H1 (cell line): ENCODE measurements at regions not wholly inside any gene's neighbourhood (a gene's known extent, or its start where the extent isn't known, plus 50 kb on each side); places are given as distances from the start of the nearest gene placed in this dataset.

Experiments used
- CTCF ChIA-PET: fragments of 300-600 bp; sonication (Branson Sonifier 250); formaldehyde crosslinking; loops from one replicate; lab custom pipeline; 2021; ENCODE audit not compliant: partially characterized antibody; lab: Charles Lee
- POLR2A ChIA-PET: fragments of 300-600 bp; sonication (Branson Sonifier 250); formaldehyde crosslinking; loops from one replicate; lab custom pipeline; 2021; ENCODE audit warnings: inconsistent platforms; ENCODE audit not compliant: partially characterized antibody; lab: Charles Lee
- DNase-seq, 2 experiments: peaks; one replicate each; pipeline versions ENCODE4 v3.0.0 to v3.0.0-alpha.2; 2010 to 2022; ENCODE audit warnings: low spot score in 2 of 2, low read depth in 1 of 2, mixed read lengths in 1 of 2
- FAIRE-seq: peaks from 2 replicates; lab custom pipeline; 2011; peaks lifted over from hg19 to GRCh38; lab: Jason Lieb, UNC
- H2AFZ ChIP-seq: 2 replicates; pipeline ENCODE4 v1.8.1; 2012; ENCODE audit warnings: low read length, inconsistent platforms
- H2AK5ac ChIP-seq: 2 replicates; pipeline ENCODE4 v1.6.1; 2013; ENCODE audit warnings: low read depth, low read length
- H2BK120ac ChIP-seq: replicated peaks from 2 replicates; pipeline ENCODE3; 2013; ENCODE audit warnings: low read depth, low read length, inconsistent platforms
- H2BK12ac ChIP-seq: 2 replicates; pipeline ENCODE4 v1.6.1; 2013; ENCODE audit warnings: low read depth, low read length
- H2BK15ac ChIP-seq: 2 replicates; pipeline ENCODE4 v1.6.1; 2013; ENCODE audit warnings: low read length
- H2BK20ac ChIP-seq: 2 replicates; pipeline ENCODE4 v1.6.1; 2013; ENCODE audit warnings: low read length
- H2BK5ac ChIP-seq: 2 replicates; pipeline ENCODE4 v1.6.1; 2013; ENCODE audit warnings: low read depth, low read length
- H3K14ac ChIP-seq: 2 replicates; pipeline ENCODE4 v1.6.1; 2013; ENCODE audit warnings: inconsistent platforms; ENCODE audit not compliant: insufficient read length
- H3K18ac ChIP-seq: 2 replicates; pipeline ENCODE4 v1.6.1; 2013; ENCODE audit warnings: low read length; ENCODE audit errors: extremely low read depth
- H3K23ac ChIP-seq: 2 replicates; pipeline ENCODE4 v1.6.1; 2013; ENCODE audit warnings: inconsistent platforms; ENCODE audit not compliant: insufficient read length
- H3K23me2 ChIP-seq: 2 replicates; pipeline ENCODE4 v1.6.1; 2013; ENCODE audit warnings: low read depth, low read length
- H3K27ac ChIP-seq: 2 replicates; pipeline ENCODE4 v1.6.1; 2011; ENCODE audit warnings: low read depth, low read length, inconsistent platforms
- H3K27me3 ChIP-seq, 4 experiments: replicated peaks in 1 of 4; 1 replicate in 1 of 4; 2 replicates in 3 of 4; pipeline versions ENCODE4 v1.6.1 to v1.8.1; 2011 to 2013; ENCODE audit warnings: low read length in 3 of 4, mild to moderate bottlenecking in 3 of 4, inconsistent platforms in 2 of 4, mixed read lengths in 2 of 4, moderate library complexity in 1 of 4; ENCODE audit not compliant: control insufficient read depth in 3 of 4, insufficient read depth in 3 of 4; ENCODE audit errors: extremely low read depth in 1 of 4
- H3K36me3 ChIP-seq, 4 experiments: 2 replicates each; pipeline versions ENCODE4 v1.6.1 to v1.8.1; 2011 to 2013; ENCODE audit warnings: mild to moderate bottlenecking in 4 of 4, low read length in 3 of 4, moderate library complexity in 2 of 4, control low read depth in 1 of 4, inconsistent platforms in 1 of 4; ENCODE audit not compliant: insufficient read depth in 4 of 4, control insufficient read depth in 2 of 4
- H3K4ac ChIP-seq: replicated peaks from 2 replicates; pipeline ENCODE3; 2013; ENCODE audit warnings: low read length, low read depth, mixed read lengths, inconsistent platforms; ENCODE audit not compliant: insufficient read length
- H3K4me1 ChIP-seq, 4 experiments: replicated peaks in 1 of 4; 1 replicate in 1 of 4; 2 replicates in 3 of 4; pipeline versions ENCODE4 v1.6.1 to v1.8.1; 2011 to 2013; ENCODE audit warnings: low read length in 3 of 4, inconsistent platforms in 2 of 4, mixed read lengths in 1 of 4; ENCODE audit not compliant: insufficient read depth in 4 of 4, control insufficient read depth in 3 of 4
- H3K4me2 ChIP-seq, 2 experiments: 2 replicates each; pipeline versions ENCODE4 v1.6.1 to v1.8.1; 2011 to 2013; ENCODE audit warnings: low read depth in 2 of 2, low read length in 2 of 2, control low read depth in 1 of 2, inconsistent platforms in 1 of 2, mild to moderate bottlenecking in 1 of 2; ENCODE audit not compliant: insufficient read depth in 1 of 2
- H3K4me3 ChIP-seq, 4 experiments: fragments of 200-600, 300-600 bp in 1 of 4; sonication (generic), shearing (Covaris generic), sonication (Bioruptor Twin) in 1 of 4; 2 replicates each; pipeline versions ENCODE4 v1.5.1 to v1.8.1; 2011 to 2016; ENCODE audit warnings: low read length in 4 of 4, low read depth in 3 of 4, control low read depth in 2 of 4, inconsistent platforms in 2 of 4, mild to moderate bottlenecking in 2 of 4, mixed read lengths in 1 of 4, moderate library complexity in 1 of 4; ENCODE audit not compliant: insufficient read depth in 2 of 4; ENCODE audit errors: extremely low read depth in 1 of 4
- H3K56ac ChIP-seq: replicated peaks from 2 replicates; pipeline ENCODE3; 2013; ENCODE audit warnings: low read depth, mild to moderate bottlenecking, mixed read lengths, low read length, inconsistent platforms; ENCODE audit not compliant: insufficient read length
- H3K79me1 ChIP-seq: 2 replicates; pipeline ENCODE4 v1.6.1; 2013; ENCODE audit warnings: low read depth, low read length, control low read depth
- H3K79me2 ChIP-seq, 2 experiments: 2 replicates each; pipeline versions ENCODE4 v1.6.1 to v1.8.1; 2012 to 2013; ENCODE audit warnings: low read length in 2 of 2, mild to moderate bottlenecking in 2 of 2, inconsistent platforms in 1 of 2; ENCODE audit not compliant: insufficient read depth in 2 of 2, control insufficient read depth in 1 of 2
- H3K9ac ChIP-seq, 4 experiments: replicated peaks in 1 of 4; 1 replicate in 1 of 4; 2 replicates in 3 of 4; pipeline versions ENCODE4 v1.6.1 to v1.8.1; 2011 to 2013; ENCODE audit warnings: low read depth in 3 of 4, low read length in 3 of 4, control low read depth in 2 of 4, mild to moderate bottlenecking in 2 of 4, moderate library complexity in 2 of 4, inconsistent platforms in 1 of 4; ENCODE audit errors: extremely low read depth in 1 of 4
- H3K9me3 ChIP-seq, 2 experiments: 2 replicates each; pipeline versions ENCODE4 v1.6.1 to v1.8.1; 2012 to 2013; ENCODE audit warnings: mild to moderate bottlenecking in 2 of 2, moderate library complexity in 2 of 2, control low read depth in 1 of 2, inconsistent platforms in 1 of 2, low read depth in 1 of 2, low read length in 1 of 2, mixed read lengths in 1 of 2; ENCODE audit not compliant: insufficient read depth in 2 of 2
- H4K20me1 ChIP-seq, 2 experiments: replicated peaks in 1 of 2; 2 replicates each; pipeline versions ENCODE3 to v1.8.1; 2011 to 2013; ENCODE audit warnings: inconsistent platforms in 2 of 2, low read length in 2 of 2, mild to moderate bottlenecking in 1 of 2; ENCODE audit not compliant: insufficient read depth in 2 of 2, control insufficient read depth in 1 of 2
- H4K5ac ChIP-seq: 2 replicates; pipeline ENCODE4 v1.6.1; 2013; ENCODE audit warnings: low read length, low read depth, mixed read lengths, inconsistent platforms; ENCODE audit not compliant: insufficient read length
- H4K8ac ChIP-seq: 2 replicates; pipeline ENCODE4 v1.8.0; 2013; ENCODE audit warnings: mild to moderate bottlenecking, moderate library complexity, low read length, inconsistent platforms; ENCODE audit not compliant: insufficient read depth; ENCODE audit errors: extremely low read depth
- H4K91ac ChIP-seq: replicated peaks from 2 replicates; pipeline ENCODE3; 2013; ENCODE audit warnings: low read length, mixed read lengths, inconsistent platforms; ENCODE audit not compliant: insufficient read length
- CBX5 ChIP-seq: fragments of 300-800, 300-1000 bp; sonication (generic); IDR thresholded peaks from 2 replicates; pipeline ENCODE4 v1.7.1; 2016; ENCODE audit warnings: antibody characterized with exemption, low read length, low read depth
- CHD2 ChIP-seq: IDR thresholded peaks from 2 replicates; pipeline ENCODE4 v1.6.1; 2012; ENCODE audit warnings: low read length, improper control_type of control experiment
- HDAC2 ChIP-seq, 2 experiments: fragments of 300-600 bp in 1 of 2; sonication (generic) in 1 of 2; IDR thresholded peaks; 2 replicates each; pipeline ENCODE4 v1.6.1; 2011 to 2012; ENCODE audit warnings: low read depth in 2 of 2, low read length in 2 of 2, mild to moderate bottlenecking in 2 of 2, moderate library complexity in 2 of 2, borderline replicate concordance in 1 of 2, inconsistent platforms in 1 of 2
- JUN ChIP-seq: IDR thresholded peaks from 2 replicates; pipeline ENCODE4 v1.6.1; 2011; ENCODE audit warnings: low read depth, mild to moderate bottlenecking, improper control_type of control experiment, low read length
- RAD21 ChIP-seq, 2 experiments: IDR thresholded peaks in 1 of 2; conservative IDR thresholded peaks in 1 of 2; 2 replicates each; pipeline ENCODE4 v1.6.1; 2011; ENCODE audit warnings: low read depth in 2 of 2, low read length in 2 of 2, improper control_type of control experiment in 1 of 2, inconsistent platforms in 1 of 2, mild to moderate bottlenecking in 1 of 2, moderate library complexity in 1 of 2
- SIRT6 ChIP-seq: IDR thresholded peaks from one replicate; pipeline ENCODE4 v1.7.1; 2012; ENCODE audit warnings: low read length, inconsistent platforms
- TAF1 ChIP-seq: IDR thresholded peaks from 2 replicates; pipeline ENCODE4 v1.6.1; 2011; ENCODE audit warnings: mild to moderate bottlenecking, low read depth, low read length
- TAF7 ChIP-seq: optimal IDR thresholded peaks from 2 replicates; pipeline ENCODE3; 2011; ENCODE audit warnings: low read depth, mild to moderate bottlenecking, inconsistent platforms, low read length, moderate library complexity, borderline replicate concordance
- ZNF274 ChIP-seq: IDR thresholded peaks from 2 replicates; pipeline ENCODE4 v1.7.0; 2012; ENCODE audit warnings: low read length, borderline replicate concordance; ENCODE audit errors: extremely low read depth
- WGBS, 2 experiments: shearing (Covaris generic) in 1 of 2; methylation state at CpG; one replicate each; pipeline versions ENCODE4 v1.1.6 to v1.1.7; 2013 to 2015; ENCODE audit warnings: low lambda C conversion rate in 2 of 2, mixed read lengths in 2 of 2, inconsistent platforms in 1 of 2, low coverage in 1 of 2, missing lambda C conversion rate in 1 of 2; ENCODE audit not compliant: insufficient replicate concordance in 2 of 2, insufficient coverage in 1 of 2, insufficient read length in 1 of 2; ENCODE audit errors: extremely low coverage in 1 of 2, missing lambda C conversion rate in 1 of 2; 5-methylcytosine and 5-hydroxymethylcytosine counted together
- TF ChIP-seq, protein P1 (sequence below): IDR thresholded peaks from 2 replicates; pipeline ENCODE4 v1.6.1; 2012; ENCODE audit warnings: low read length, inconsistent platforms

- Histone ChIP-seq H4K20me1 (no peaks in the 10 kb centered on the region), H3K27me3 (no peaks in the 10 kb centered on the region), H2BK15ac (no peak overlapping the region), H3K4ac (no peak overlapping the region), H3K4me2 (no peak overlapping the region), H2AFZ (no peak overlapping the region), H2BK120ac (no peak overlapping the region), H3K79me1 (no peaks in the 10 kb centered on the region), H3K79me2 (no peaks in the 10 kb centered on the region), H4K5ac (no peak overlapping the region), H2AK5ac (no peak overlapping the region), H4K91ac (no peak overlapping the region), H3K36me3 (no peaks in the 10 kb centered on the region), H3K9me3 (peaks cover 0 to 5% of the 10 kb centered on the region in 2 experiments; a peak in 2 of 4 replicates), H3K4me3 (no peak overlapping the region), H3K18ac (no peak overlapping the region), H3K56ac (no peak overlapping the region), H3K9ac (no peak overlapping the region), H4K8ac (no peak overlapping the region), H2BK20ac (no peak overlapping the region), H3K27ac (no peak overlapping the region), H3K14ac (no peak overlapping the region), H2BK5ac (no peak overlapping the region), H3K4me1 (no peaks in the 10 kb centered on the region), H3K23me2 (no peaks in the 10 kb centered on the region), H3K23ac (no peak overlapping the region), H2BK12ac (no peak overlapping the region)
- POLR2A ChIA-PET: no interaction called here
- CTCF ChIA-PET: interaction anchor here (0.8 kb wide), 1 partner anchor 11 kb away, joined by 3 read pairs; no protein-coding TSS in a partner anchor
- TF ChIP-seq, protein P1, sequence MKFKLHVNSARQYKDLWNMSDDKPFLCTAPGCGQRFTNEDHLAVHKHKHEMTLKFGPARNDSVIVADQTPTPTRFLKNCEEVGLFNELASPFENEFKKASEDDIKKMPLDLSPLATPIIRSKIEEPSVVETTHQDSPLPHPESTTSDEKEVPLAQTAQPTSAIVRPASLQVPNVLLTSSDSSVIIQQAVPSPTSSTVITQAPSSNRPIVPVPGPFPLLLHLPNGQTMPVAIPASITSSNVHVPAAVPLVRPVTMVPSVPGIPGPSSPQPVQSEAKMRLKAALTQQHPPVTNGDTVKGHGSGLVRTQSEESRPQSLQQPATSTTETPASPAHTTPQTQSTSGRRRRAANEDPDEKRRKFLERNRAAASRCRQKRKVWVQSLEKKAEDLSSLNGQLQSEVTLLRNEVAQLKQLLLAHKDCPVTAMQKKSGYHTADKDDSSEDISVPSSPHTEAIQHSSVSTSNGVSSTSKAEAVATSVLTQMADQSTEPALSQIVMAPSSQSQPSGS: no peak
- no peak for TF ChIP-seq ZNF274
- TF ChIP-seq RAD21 (IDR thresholded peaks at IDR 0.05 in 1 of 2, conservative IDR thresholded peaks at IDR 0.05 in 1 of 2; ENCODE audit: low read depth in 2 of 2, low read length in 2 of 2): no peak
- no peak for TF ChIP-seq CBX5
- no peak for TF ChIP-seq JUN
- TF ChIP-seq TAF7: no peak
- TF ChIP-seq HDAC2 (IDR thresholded peaks at IDR 0.05; ENCODE audit: borderline replicate concordance in 1 of 2, low read depth in 2 of 2, low read length in 2 of 2): no peak
- TF ChIP-seq CHD2: no peak
- TF ChIP-seq SIRT6: no peak
- no peak for TF ChIP-seq TAF1
- FAIRE-seq (no peak), DNase-seq (no peak)
- WGBS, 2 experiments: 81% methylated on average over 4 of the region's 4 CpGs; no CpG with 5 or more reads in 1 of the 2 experiments
Observed at GRCh38 chr3:153426344-153426743, 264.3 kb downstream of the RAP2B start.
